Upper lobe of left lung (tissue), 4 donors: ENCODE measurements at regions not wholly inside any gene's neighbourhood (a gene's known extent, or its start where the extent isn't known, plus 50 kb on each side); places are given as distances from the start of the nearest gene placed in this dataset.

Experiments
- EP300 ChIP-seq, 4 donors: sonication (generic); formaldehyde crosslinking; IDR thresholded peaks; one replicate each; pipeline ENCODE4 v1.5.1; 2017; ENCODE audit warnings: antibody characterized with exemption in 4 of 4, control low read depth in 2 of 4
- TF ChIP-seq, protein P1 (sequence below), 6 experiments: fragments of 450-650 bp in 4 of 6; fragments of 200-600 bp in 2 of 6; sonication (generic) in 2 of 6; IDR thresholded peaks; one replicate each; pipeline ENCODE4 v1.5.1; 2016 to 2019; ENCODE audit warnings: antibody characterized with exemption in 6 of 6

DNA sequence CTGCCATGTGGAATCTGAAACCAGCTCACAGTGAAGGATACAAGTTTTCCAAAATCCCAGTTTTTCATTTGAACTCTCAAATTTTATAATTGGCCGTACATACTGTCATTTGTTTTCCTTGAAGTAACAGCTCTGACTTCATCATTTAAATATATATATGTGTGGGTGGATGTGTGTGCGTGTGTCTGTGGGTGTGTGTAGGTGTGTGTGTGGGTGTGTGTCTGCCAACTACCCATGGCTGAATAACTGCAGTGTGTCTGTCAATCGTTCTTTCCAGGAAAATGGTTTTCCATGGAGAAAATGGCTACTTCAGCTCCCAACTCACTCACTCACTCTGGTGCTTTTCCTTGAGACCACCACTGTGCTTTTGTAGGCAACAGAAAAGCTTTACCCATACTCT is 169.0 kb downstream of the PLPP3 start:
- TF ChIP-seq, protein P1, sequence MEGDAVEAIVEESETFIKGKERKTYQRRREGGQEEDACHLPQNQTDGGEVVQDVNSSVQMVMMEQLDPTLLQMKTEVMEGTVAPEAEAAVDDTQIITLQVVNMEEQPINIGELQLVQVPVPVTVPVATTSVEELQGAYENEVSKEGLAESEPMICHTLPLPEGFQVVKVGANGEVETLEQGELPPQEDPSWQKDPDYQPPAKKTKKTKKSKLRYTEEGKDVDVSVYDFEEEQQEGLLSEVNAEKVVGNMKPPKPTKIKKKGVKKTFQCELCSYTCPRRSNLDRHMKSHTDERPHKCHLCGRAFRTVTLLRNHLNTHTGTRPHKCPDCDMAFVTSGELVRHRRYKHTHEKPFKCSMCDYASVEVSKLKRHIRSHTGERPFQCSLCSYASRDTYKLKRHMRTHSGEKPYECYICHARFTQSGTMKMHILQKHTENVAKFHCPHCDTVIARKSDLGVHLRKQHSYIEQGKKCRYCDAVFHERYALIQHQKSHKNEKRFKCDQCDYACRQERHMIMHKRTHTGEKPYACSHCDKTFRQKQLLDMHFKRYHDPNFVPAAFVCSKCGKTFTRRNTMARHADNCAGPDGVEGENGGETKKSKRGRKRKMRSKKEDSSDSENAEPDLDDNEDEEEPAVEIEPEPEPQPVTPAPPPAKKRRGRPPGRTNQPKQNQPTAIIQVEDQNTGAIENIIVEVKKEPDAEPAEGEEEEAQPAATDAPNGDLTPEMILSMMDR (IDR thresholded peaks at IDR 0.05) = no peak
- no peak for TF ChIP-seq EP300 (IDR thresholded peaks at IDR 0.05)
